HEK293T (cell line): ENCODE measurements at regions not wholly inside any gene's neighbourhood (a gene's known extent, or its start where the extent isn't known, plus 50 kb on each side); places are given as distances from the start of the nearest gene placed in this dataset.

Source experiments
- ELF4 ChIP-seq: fragments of 450-650 bp; IDR thresholded peaks from 2 replicates; pipeline ENCODE4 v1.6.1; 2017; ENCODE audit warnings: antibody characterized with exemption
- FOXA1 ChIP-seq: fragments of 450-650 bp; IDR thresholded peaks from 2 replicates; pipeline ENCODE4 v1.6.1; 2016; ENCODE audit warnings: mild to moderate bottlenecking
- FOXM1 ChIP-seq: fragments of 450-650 bp; IDR thresholded peaks from 2 replicates; pipeline ENCODE4 v1.6.1; 2017; ENCODE audit warnings: mild to moderate bottlenecking, borderline replicate concordance
- HDGF ChIP-seq: fragments of 450-650 bp; IDR thresholded peaks from 2 replicates; pipeline ENCODE4 v1.6.1; 2017; ENCODE audit warnings: antibody characterized with exemption, borderline replicate concordance
- L3MBTL2 ChIP-seq: fragments of 450-650 bp; conservative IDR thresholded peaks from 2 replicates; pipeline ENCODE4 v1.6.1; 2016; ENCODE audit warnings: mild to moderate bottlenecking
- NFRKB ChIP-seq: fragments of 450-650 bp; IDR thresholded peaks from 2 replicates; pipeline ENCODE4 v1.6.1; 2016; ENCODE audit warnings: mild to moderate bottlenecking, moderate library complexity
- SP1 ChIP-seq: fragments of 450-650 bp; IDR thresholded peaks from 2 replicates; pipeline ENCODE4 v1.6.1; 2017
- TF ChIP-seq, protein P1 (sequence below): fragments of 450-650 bp; IDR thresholded peaks from 2 replicates; pipeline ENCODE4 v1.6.1; 2016

- no peak for TF ChIP-seq L3MBTL2
- TF ChIP-seq FOXA1: no peak
- TF ChIP-seq FOXM1: no peak
- TF ChIP-seq SP1: no peak
- TF ChIP-seq, protein P1, sequence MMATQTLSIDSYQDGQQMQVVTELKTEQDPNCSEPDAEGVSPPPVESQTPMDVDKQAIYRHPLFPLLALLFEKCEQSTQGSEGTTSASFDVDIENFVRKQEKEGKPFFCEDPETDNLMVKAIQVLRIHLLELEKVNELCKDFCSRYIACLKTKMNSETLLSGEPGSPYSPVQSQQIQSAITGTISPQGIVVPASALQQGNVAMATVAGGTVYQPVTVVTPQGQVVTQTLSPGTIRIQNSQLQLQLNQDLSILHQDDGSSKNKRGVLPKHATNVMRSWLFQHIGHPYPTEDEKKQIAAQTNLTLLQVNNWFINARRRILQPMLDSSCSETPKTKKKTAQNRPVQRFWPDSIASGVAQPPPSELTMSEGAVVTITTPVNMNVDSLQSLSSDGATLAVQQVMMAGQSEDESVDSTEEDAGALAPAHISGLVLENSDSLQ: no peak
- TF ChIP-seq NFRKB: no peak
- no peak for TF ChIP-seq ELF4
- TF ChIP-seq HDGF: no peak
These were observed 562.5 kb upstream of the FAM98A start for GRCh38 chr2:34161549-34161948.
